Adrenal gland (tissue), 5 donors: ENCODE measurements at regions not wholly inside any gene's neighbourhood (a gene's known extent, or its start where the extent isn't known, plus 50 kb on each side); places are given as distances from the start of the nearest gene placed in this dataset.

Experiments
- CTCF ChIP-seq, 6 experiments: fragments of 450-650 bp in 4 of 6; fragments of 200-600 bp in 2 of 6; sonication (generic) in 1 of 6; IDR thresholded peaks; 1 replicate in 5 of 6; 2 replicates in 1 of 6; pipeline versions ENCODE4 v1.5.1 to v1.8.0; 2016 to 2021; ENCODE audit warnings: antibody characterized with exemption in 6 of 6, mild to moderate bottlenecking in 2 of 6, moderate library complexity in 1 of 6
- POLR2A ChIP-seq, 2 donors: fragments of 450-650 bp; IDR thresholded peaks; one replicate each; pipeline ENCODE4 v1.6.1; 2017; ENCODE audit warnings: antibody characterized with exemption in 2 of 2, mild to moderate bottlenecking in 2 of 2, moderate library complexity in 1 of 2
- donor health status: DM: no; HTN: no; CAD: no.

- TF ChIP-seq CTCF (IDR thresholded peaks at IDR 0.05) (no peak), POLR2A (IDR thresholded peaks at IDR 0.05) (no peak)
These were observed 400.0 kb downstream of the CTTN start for GRCh38 chr11:70798296-70798695.
